A549 (cell line): ENCODE measurements at regions not wholly inside any gene's neighbourhood (a gene's known extent, or its start where the extent isn't known, plus 50 kb on each side); places are given as distances from the start of the nearest gene placed in this dataset.

Experiments
- CBX8 ChIP-seq: fragments of 200-600 bp; sonication (generic); IDR thresholded peaks from 2 replicates; pipeline ENCODE4 v1.6.1; 2016
- CHD2 ChIP-seq: fragments of 150-350 bp; IDR thresholded peaks from 2 replicates; pipeline ENCODE4 v1.6.1; 2014; ENCODE audit warnings: low read length; ENCODE audit not compliant: partially characterized antibody
- CTCF ChIP-seq: fragments of >200 bp; sonication (Bioruptor Twin); formaldehyde crosslinking; IDR thresholded peaks from 3 replicates; pipeline ENCODE4 v1.5.1; 2016
- ELK1 ChIP-seq: fragments of 150-350 bp; IDR thresholded peaks from 2 replicates; pipeline ENCODE4 v1.6.1; 2014; ENCODE audit warnings: low read depth, mild to moderate bottlenecking, low read length
- EP300 ChIP-seq, 2 experiments: fragments of >200 bp; sonication (Bioruptor Twin); formaldehyde crosslinking; IDR thresholded peaks; 2 replicates in 1 of 2; 3 replicates in 1 of 2; pipeline ENCODE4 v1.6.1; 2016 to 2017
- FOSL2 ChIP-seq, 2 experiments: fragments of 450-650 bp in 1 of 2; fragments of >200 bp in 1 of 2; sonication (Bioruptor Twin) in 1 of 2; formaldehyde crosslinking; IDR thresholded peaks; 2 replicates each; pipeline versions ENCODE4 v1.5.0 to v1.6.1; 2016 to 2020; ENCODE audit warnings: mild to moderate bottlenecking in 1 of 2, moderate library complexity in 1 of 2
- HMGXB4 ChIP-seq: fragments of 250-450 bp; sonication (Bioruptor Pico); IDR thresholded peaks from 2 replicates; pipeline ENCODE4 v1.5.0; 2021; ENCODE audit warnings: mild to moderate bottlenecking, moderate library complexity, borderline replicate concordance
- MYC ChIP-seq: IDR thresholded peaks from 2 replicates; pipeline ENCODE4 v1.6.1; 2012; ENCODE audit warnings: mild to moderate bottlenecking, inconsistent platforms, low read length, improper control_type of control experiment, borderline replicate concordance
- NPAS2 ChIP-seq: fragments of 250-450 bp; sonication (Bioruptor Pico); IDR thresholded peaks from 2 replicates; pipeline ENCODE4 v1.8.0; 2022; ENCODE audit warnings: mild to moderate bottlenecking, moderate library complexity, borderline replicate concordance
- POLR2A ChIP-seq: IDR thresholded peaks from 2 replicates; pipeline ENCODE4 v1.6.1; 2012; ENCODE audit warnings: mild to moderate bottlenecking, low read length
- RFX5 ChIP-seq: fragments of 450-650 bp; IDR thresholded peaks from 2 replicates; pipeline ENCODE4 v1.7.1; 2014; ENCODE audit warnings: antibody characterized with exemption, mild to moderate bottlenecking, moderate library complexity
- SMC3 ChIP-seq: fragments of >200 bp; sonication (Bioruptor Twin); formaldehyde crosslinking; IDR thresholded peaks from 3 replicates; pipeline ENCODE4 v1.6.1; 2018; ENCODE audit warnings: inconsistent platforms
- SREBF2 ChIP-seq: fragments of 450-650 bp; IDR thresholded peaks from 2 replicates; pipeline ENCODE4 v1.6.1; 2014; ENCODE audit warnings: mild to moderate bottlenecking, moderate library complexity

GRCh38 chr13:108376308-108376707 lies 106.8 kb downstream of the TNFSF13B start:
- TF ChIP-seq MYC = no peak
- no peak for TF ChIP-seq CTCF
- TF ChIP-seq RFX5 = no peak
- TF ChIP-seq EP300 (IDR thresholded peaks at IDR 0.05) = no peak
- no peak for TF ChIP-seq POLR2A
- no peak for TF ChIP-seq CHD2
- TF ChIP-seq ELK1 = no peak
- no peak for TF ChIP-seq FOSL2 (IDR thresholded peaks at IDR 0.05)
- no peak for TF ChIP-seq FOSL2 (CRISPR knock-in tag; IDR thresholded peaks at IDR 0.05)
- TF ChIP-seq NPAS2 (CRISPR knock-in tag) = no peak
- TF ChIP-seq SREBF2 = no peak
- TF ChIP-seq CBX8 = no peak
- TF ChIP-seq SMC3 = no peak
- no peak for TF ChIP-seq HMGXB4 (CRISPR knock-in tag)
